Mucosa of descending colon (tissue), 3 donors: ENCODE measurements at regions not wholly inside any gene's neighbourhood (a gene's known extent, or its start where the extent isn't known, plus 50 kb on each side); places are given as distances from the start of the nearest gene placed in this dataset.

Experiments
- ATAC-seq: fragments of 200-7000 bp; cut with Tn5 transposase; one replicate; pipeline ENCODE4 v1.9.1; 2020; ENCODE audit warnings: mild to moderate bottlenecking, moderate library complexity
- DNase-seq, 3 donors: peaks; one replicate each; pipeline ENCODE4 v3.0.0-alpha.2; 2020
- H3K36me3 ChIP-seq: fragments of 200-600 bp; one replicate; pipeline ENCODE4 v1.8.0; 2021; ENCODE audit warnings: low read depth, mild to moderate bottlenecking
- H3K4me1 ChIP-seq: fragments of 200-600 bp; one replicate; pipeline ENCODE4 v1.8.0; 2021; ENCODE audit warnings: low read depth, mild to moderate bottlenecking
- H3K4me3 ChIP-seq: fragments of 200-600 bp; one replicate; pipeline ENCODE4 v1.8.0; 2021; ENCODE audit warnings: mild to moderate bottlenecking
- H3K9me3 ChIP-seq: fragments of 200-600 bp; one replicate; pipeline ENCODE4 v1.8.0; 2021; ENCODE audit warnings: mild to moderate bottlenecking
- CTCF ChIP-seq: fragments of 200-600 bp; IDR thresholded peaks from one replicate; pipeline ENCODE4 v1.8.0; 2022; ENCODE audit warnings: antibody characterized with exemption, mild to moderate bottlenecking
- intact Hi-C, 2 donors: fragments of 100-400 bp; cut with DNase I in 1 of 2; cut with micrococcal nuclease in 1 of 2; formaldehyde crosslinking; loops; one replicate each; pipeline versions ENCODE4 v1.11.0 to v1.11.1; 2022; cut with DNase I, micrococcal nuclease
- donor health status: DM: no; HTN: no; CAD: no; lungs with moderate emphysema.
- donor health status: DM: no; HTN: no; CAD: no.
- donor health status: DM: no; HTN: yes; CAD: no.

GRCh38 chr3:34411596-34411995 is 613.2 kb downstream of the PDCD6IP start:
- intact Hi-C loops: no loop called here
- H3K4me1 ChIP-seq: no peaks in the 10 kb centered on the region
- no peak for DNase-seq
- no peaks in the 10 kb centered on the region for H3K9me3 ChIP-seq
- H3K36me3 ChIP-seq: no peaks in the 10 kb centered on the region
- no peak for ATAC-seq
- H3K4me3 ChIP-seq: no peak overlapping the region
- TF ChIP-seq CTCF: no peak

DNA sequence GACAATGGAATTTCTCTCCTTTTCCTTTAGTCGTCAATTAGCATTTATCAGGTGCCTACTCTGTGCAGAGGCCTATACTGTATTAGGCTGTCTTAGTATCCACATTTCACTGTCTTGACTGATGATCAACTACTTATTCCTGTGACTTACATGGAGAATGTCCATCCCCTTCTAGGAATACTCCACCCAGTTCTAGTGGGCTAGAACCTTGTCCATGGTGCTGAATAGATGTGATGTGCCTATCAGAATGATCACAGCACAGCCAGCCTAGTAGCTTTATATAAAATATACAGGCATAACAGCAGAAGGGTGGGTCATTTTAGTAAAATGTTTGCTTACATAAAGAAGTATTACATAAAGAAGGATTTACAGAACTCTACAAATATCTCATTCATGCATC is 621.4 kb downstream of the PDCD6IP start:
- no peaks in the 10 kb centered on the region for H3K9me3 ChIP-seq
- ATAC-seq (no peak), DNase-seq (no peak)
- no peak for TF ChIP-seq CTCF
- H3K4me3 ChIP-seq: no peak overlapping the region
- intact Hi-C loops: no loop called here
- no peaks in the 10 kb centered on the region for H3K36me3 ChIP-seq
- H3K4me1 ChIP-seq: no peaks in the 10 kb centered on the region

DNA sequence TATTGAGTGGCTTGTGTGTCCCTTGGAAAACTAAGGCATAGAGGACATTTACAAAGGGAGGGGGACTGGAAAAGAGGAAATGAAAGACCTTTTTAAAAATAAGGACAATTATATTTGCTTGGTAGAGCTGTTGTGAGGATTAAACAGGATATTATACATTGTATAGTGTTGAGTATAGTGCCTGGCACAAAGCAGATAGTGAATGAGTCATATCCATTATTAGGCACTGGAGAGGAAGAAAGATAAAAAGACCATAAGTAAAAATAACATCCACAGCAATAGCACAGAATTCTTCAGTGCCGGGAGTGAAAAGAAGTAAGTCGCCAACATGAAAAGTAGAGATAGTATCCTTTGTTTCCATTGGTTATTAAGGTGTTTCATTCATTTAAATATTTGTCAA is 623.3 kb downstream of the PDCD6IP start:
- intact Hi-C loops: no loop called here

DNA sequence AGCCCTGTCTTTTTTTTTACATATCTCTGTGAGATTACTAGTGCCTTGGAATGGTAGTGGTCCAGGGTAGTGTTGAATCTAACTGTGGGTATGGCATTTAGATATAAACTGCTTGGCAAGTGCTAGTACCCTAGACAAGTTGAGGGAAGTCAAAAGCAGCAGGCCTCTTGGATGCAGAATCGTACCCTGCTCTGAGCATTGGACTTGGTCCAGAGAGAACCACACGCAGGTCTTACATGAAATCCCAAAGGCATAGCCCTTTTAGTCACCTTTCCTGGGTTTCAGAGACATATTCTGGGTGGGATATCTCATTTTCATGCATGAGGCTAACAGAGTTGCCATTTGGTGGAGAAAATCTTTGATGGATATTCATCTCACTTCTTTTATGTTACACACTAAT is 641.4 kb downstream of the PDCD6IP start:
- intact Hi-C loops: no loop called here
- DNase-seq (no peak), ATAC-seq (no peak)
- no peak for TF ChIP-seq CTCF
- H3K4me1 ChIP-seq: no peaks in the 10 kb centered on the region
- no peak overlapping the region for H3K4me3 ChIP-seq
- no peaks in the 10 kb centered on the region for H3K36me3 ChIP-seq
- H3K9me3 ChIP-seq: peaks cover 8% of the 10 kb centered on the region

More for the DNA sequence above, 623.3 kb downstream of the PDCD6IP start:
- H3K4me1 ChIP-seq: no peaks in the 10 kb centered on the region
- ATAC-seq (no peak), DNase-seq (no peak)
- no peak for TF ChIP-seq CTCF
- no peaks in the 10 kb centered on the region for H3K9me3 ChIP-seq
- no peaks in the 10 kb centered on the region for H3K36me3 ChIP-seq
- H3K4me3 ChIP-seq: no peak overlapping the region

GRCh38 chr3:34444137-34444536 is 645.7 kb downstream of the PDCD6IP start:
- no peak for TF ChIP-seq CTCF
- DNase-seq (no peak), ATAC-seq (no peak)
- H3K36me3 ChIP-seq: no peaks in the 10 kb centered on the region
- no peak overlapping the region for H3K4me3 ChIP-seq
- H3K4me1 ChIP-seq: no peaks in the 10 kb centered on the region
- H3K9me3 ChIP-seq: peaks cover 8% of the 10 kb centered on the region
- intact Hi-C loops: no loop called here

DNA sequence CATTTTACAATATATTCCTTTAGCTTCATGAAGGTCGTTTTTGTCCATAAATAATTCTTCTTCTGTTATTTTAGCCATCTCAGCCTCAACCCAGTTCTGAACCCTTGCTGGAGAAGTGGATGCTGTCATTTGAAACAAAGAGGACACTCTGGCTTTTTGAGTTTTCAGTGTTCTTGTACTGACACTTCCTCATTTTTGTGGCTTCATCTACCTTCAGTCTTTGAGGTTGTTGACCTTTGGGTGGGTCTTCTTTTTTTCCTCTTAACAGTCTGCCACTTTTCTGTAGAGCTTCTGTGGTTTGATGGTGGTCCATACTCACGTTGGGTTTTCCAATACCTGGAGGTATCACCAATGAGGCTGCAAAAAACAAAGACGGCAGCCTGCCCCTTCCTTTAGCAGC is 650.9 kb downstream of the PDCD6IP start:
- no peaks in the 10 kb centered on the region for H3K9me3 ChIP-seq
- ATAC-seq (no peak), DNase-seq (no peak)
- H3K4me1 ChIP-seq: no peaks in the 10 kb centered on the region
- no peak for TF ChIP-seq CTCF
- no peak overlapping the region for H3K4me3 ChIP-seq
- intact Hi-C loops: no loop called here
- no peaks in the 10 kb centered on the region for H3K36me3 ChIP-seq
